ENCODE measurements at regions not wholly inside any gene's neighbourhood (a gene's known extent, or its start where the extent isn't known, plus 50 kb on each side); places are given as distances from the start of the nearest gene placed in this dataset.

DNA sequence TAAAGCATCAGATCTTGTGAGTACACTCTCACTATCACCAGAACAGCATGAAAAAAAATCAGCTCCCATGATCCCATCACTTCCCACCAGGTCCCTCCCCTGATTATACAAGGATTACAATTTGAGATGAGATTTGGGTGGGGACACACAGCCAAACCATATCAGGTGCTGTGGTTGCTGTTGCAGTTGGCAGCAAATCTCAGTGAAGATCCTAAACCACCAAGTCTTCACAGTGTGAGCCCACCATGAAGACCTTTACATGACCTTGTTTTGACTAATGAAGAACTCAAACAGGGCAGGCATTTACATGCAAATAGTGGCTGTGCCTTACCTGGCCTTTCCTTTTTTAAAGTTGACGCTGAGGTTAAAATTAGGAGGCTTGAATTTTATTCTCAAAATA is 242.6 kb downstream of the ACTR3B start:
- Mint-ChIP-seq H3K27me3 (ENCODE audit: low read depth) (no peaks in the 10 kb centered on the region), H3K4me1 (ENCODE audit: low read depth) (no peaks in the 10 kb centered on the region), H3K27ac (no peak overlapping the region), H3K4me3 (no peak overlapping the region), H3K36me3 (ENCODE audit: low read depth) (no peaks in the 10 kb centered on the region), H3K9me3 (peaks cover 15% of the 10 kb centered on the region)
- CTCF ChIA-PET: no interaction called here
- no peak for DNase-seq
- intact Hi-C loops (cut with micrococcal nuclease): no loop called here

DNA sequence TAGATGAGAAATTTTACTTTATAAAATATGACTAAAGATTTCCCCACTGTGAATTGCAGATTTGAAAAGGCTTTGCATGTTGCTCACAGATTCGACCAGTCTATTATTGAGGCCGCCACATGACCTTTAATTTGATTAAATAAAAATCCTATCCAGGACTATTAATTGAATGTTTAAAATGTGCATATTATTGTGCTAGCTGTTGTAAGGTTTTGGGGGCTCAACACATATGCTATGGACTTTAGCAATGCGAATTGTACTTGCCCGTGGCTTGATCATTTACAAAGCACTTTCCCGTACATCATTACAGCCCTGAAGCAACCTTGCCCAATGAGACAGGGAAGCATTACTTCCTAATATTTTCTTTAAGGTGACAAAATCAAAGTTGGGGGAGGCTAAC is 243.0 kb downstream of the ACTR3B start:
- Mint-ChIP-seq H3K27me3 (ENCODE audit: low read depth) (no peaks in the 10 kb centered on the region), H3K4me1 (ENCODE audit: low read depth) (no peaks in the 10 kb centered on the region), H3K9me3 (peaks cover 15% of the 10 kb centered on the region), H3K4me3 (no peak overlapping the region), H3K27ac (no peak overlapping the region), H3K36me3 (ENCODE audit: low read depth) (no peaks in the 10 kb centered on the region)
- DNase-seq: no peak
- intact Hi-C loops (cut with micrococcal nuclease): no loop called here
- CTCF ChIA-PET: no interaction called here

DNA sequence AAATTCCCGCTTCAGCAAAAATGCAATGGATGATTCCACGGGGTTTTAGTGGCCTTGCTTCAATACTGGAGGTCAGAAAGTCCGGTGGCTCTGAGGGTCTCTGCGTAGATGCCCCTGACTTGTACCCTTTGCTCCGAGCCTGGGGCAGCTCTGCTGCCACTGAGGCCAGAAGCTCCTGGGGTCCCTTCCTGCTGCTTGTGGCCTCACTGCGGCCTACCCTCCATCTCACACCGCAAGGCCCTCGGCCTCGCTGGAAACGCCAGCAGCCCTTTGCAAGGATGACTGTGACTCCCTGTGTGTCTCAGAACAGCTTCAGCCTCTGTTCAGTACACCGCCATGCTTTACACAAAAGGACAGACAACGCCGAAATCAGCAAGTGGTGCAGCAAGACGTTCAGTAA is 244.8 kb downstream of the ACTR3B start:
- intact Hi-C loops (cut with micrococcal nuclease): no loop called here
- DNase-seq: no peak
- Mint-ChIP-seq H3K4me3 (no peak overlapping the region), H3K4me1 (ENCODE audit: low read depth) (no peaks in the 10 kb centered on the region), H3K27me3 (ENCODE audit: low read depth) (no peaks in the 10 kb centered on the region), H3K9me3 (peaks cover 15% of the 10 kb centered on the region), H3K36me3 (ENCODE audit: low read depth) (no peaks in the 10 kb centered on the region), H3K27ac (no peak overlapping the region)
- CTCF ChIA-PET: no interaction called here

DNA sequence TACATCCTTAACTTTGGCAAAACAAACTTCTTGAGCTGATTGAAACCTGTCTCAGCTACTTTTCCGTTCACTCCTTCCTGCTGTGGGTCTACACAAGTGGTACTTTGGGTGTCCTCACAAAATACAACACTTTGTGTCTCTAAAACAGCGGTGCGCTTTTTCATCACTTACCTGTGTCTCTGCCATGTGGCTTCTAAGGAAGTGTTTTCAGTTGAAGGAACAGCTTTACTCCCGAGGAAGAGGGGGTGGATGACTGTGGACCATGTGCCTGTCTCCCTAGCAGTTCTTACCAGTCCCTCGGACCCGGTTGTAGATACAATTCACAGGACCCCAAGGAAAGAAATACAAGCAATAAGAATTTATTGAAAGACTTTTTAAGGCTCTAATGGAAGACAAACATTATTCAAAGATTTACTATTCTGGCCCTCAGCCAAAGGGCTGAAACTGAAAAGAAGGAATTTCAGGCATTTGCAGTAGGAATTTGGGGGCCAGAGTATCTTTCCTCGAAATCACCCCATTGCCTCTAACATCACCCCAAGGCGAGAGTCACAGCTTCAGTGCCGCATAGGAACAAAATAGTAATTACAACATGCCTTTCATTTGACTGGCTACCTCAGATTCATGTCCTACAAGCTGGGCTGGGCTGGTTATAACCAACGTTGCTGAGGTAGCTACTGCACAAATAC is 246.3 kb downstream of the ACTR3B start:
- Mint-ChIP-seq H3K27me3 (ENCODE audit: low read depth) (no peaks in the 10 kb centered on the region), H3K4me3 (no peak overlapping the region), H3K27ac (no peak overlapping the region), H3K36me3 (ENCODE audit: low read depth) (no peaks in the 10 kb centered on the region), H3K9me3 (peaks cover 7% of the 10 kb centered on the region), H3K4me1 (ENCODE audit: low read depth) (no peaks in the 10 kb centered on the region)
- intact Hi-C loops (cut with micrococcal nuclease): no loop called here
- no peak for DNase-seq
- CTCF ChIA-PET: no interaction called here

DNA sequence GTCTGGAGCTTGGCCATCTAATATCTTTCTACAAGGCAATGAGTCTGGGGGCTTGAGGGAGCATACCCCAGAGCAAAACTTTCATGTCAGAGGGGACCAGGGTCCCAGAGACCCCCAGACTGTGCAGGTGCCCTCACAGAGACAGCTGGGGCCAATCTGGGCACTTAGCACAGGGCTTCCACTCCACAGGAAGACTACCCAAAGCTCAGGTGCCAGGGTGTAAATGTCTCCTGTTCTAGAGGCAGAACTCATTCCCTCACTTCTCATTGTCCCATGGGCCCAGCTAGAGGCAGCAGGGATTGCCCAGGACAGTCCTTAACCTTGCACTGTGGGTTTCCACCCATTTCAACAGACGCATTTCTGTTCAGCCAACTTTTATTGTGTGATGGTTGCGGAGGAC is 246.9 kb downstream of the ACTR3B start:
- Mint-ChIP-seq H3K9me3 (peaks cover 5% of the 10 kb centered on the region), H3K4me1 (ENCODE audit: low read depth) (no peaks in the 10 kb centered on the region), H3K27me3 (ENCODE audit: low read depth) (no peaks in the 10 kb centered on the region), H3K4me3 (no peak overlapping the region), H3K27ac (no peak overlapping the region), H3K36me3 (ENCODE audit: low read depth) (no peaks in the 10 kb centered on the region)
- intact Hi-C loops (cut with micrococcal nuclease): no loop called here
- CTCF ChIA-PET: no interaction called here
- DNase-seq: no peak

DNA sequence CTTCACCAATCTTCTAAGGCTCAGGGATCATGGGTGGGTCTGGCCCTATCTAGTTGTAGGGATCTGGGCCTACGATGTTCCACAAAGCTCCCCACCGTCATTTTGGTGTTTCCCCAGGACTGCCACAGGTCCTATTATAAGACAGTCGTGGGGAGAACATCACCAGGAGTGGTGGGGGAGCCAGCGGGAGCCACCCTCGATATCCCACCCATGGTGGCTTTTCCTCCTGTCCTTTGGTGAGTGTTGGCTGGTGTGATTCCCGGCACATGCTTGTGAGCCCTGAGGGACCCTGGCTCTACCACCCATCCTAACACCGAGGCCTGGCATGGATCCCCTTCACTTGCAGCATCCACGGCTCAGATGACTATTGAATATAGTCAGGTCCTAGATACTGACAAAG is 247.4 kb downstream of the ACTR3B start:
- no peaks in the 10 kb centered on the region for H3K27me3 Mint-ChIP-seq (ENCODE audit: low read depth)
- CTCF ChIA-PET: no interaction called here
- DNase-seq: no peak
- no peaks in the 10 kb centered on the region for H3K9me3 Mint-ChIP-seq
- no peak overlapping the region for H3K4me3 Mint-ChIP-seq
- intact Hi-C loops (cut with micrococcal nuclease): no loop called here
- H3K36me3 Mint-ChIP-seq (ENCODE audit: low read depth): no peaks in the 10 kb centered on the region
- no peaks in the 10 kb centered on the region for H3K4me1 Mint-ChIP-seq (ENCODE audit: low read depth)
- H3K27ac Mint-ChIP-seq: no peak overlapping the region

DNA sequence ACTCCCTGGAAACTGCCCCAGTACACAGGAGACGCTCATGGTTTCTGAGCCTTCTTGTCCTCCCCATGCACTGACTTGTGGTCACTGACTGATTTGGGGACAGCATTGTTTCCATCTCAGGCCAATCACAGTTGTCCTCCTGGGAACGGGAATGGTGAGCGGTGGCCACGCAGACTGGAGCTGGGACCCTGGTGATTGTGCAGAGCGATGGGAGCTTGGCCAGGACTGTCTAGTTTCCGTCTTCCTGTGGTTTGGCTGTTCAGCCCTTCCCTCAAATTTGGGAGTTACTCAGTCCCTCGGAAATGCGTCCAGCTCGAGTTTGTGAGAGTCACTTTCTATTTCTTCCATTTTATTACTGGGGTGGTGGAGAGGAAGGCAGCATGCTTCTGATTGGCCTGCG is 250.9 kb downstream of the ACTR3B start:
- no peaks in the 10 kb centered on the region for H3K27me3 Mint-ChIP-seq (ENCODE audit: low read depth)
- CTCF ChIA-PET: no interaction called here
- intact Hi-C loops (cut with micrococcal nuclease): no loop called here
- no peaks in the 10 kb centered on the region for H3K4me1 Mint-ChIP-seq (ENCODE audit: low read depth)
- no peak overlapping the region for H3K4me3 Mint-ChIP-seq
- DNase-seq: no peak
- no peak overlapping the region for H3K27ac Mint-ChIP-seq
- no peaks in the 10 kb centered on the region for H3K9me3 Mint-ChIP-seq
- H3K36me3 Mint-ChIP-seq (ENCODE audit: low read depth): no peaks in the 10 kb centered on the region

DNA sequence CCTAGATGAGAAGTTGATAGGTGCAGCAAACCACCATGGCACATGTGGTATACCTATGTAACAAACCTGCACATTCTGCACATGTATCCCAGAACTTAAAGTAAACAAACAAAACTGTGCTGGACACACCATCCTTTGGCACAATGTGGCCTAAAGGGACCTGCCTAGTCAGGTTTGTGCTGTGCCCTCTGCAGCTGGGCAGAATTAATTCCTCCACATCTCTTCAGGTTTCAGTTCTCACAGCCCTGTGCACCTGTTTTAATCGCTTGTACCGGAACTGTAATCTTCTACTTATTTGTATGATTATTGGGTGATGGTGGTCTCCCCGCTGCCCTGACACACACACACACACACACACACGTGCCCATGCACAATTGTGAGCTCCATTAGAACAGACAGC is 252.7 kb downstream of the ACTR3B start:
- no peak for DNase-seq
- Mint-ChIP-seq H3K27me3 (ENCODE audit: low read depth) (no peaks in the 10 kb centered on the region), H3K36me3 (ENCODE audit: low read depth) (no peaks in the 10 kb centered on the region), H3K4me1 (ENCODE audit: low read depth) (no peaks in the 10 kb centered on the region), H3K4me3 (no peak overlapping the region), H3K9me3 (no peaks in the 10 kb centered on the region), H3K27ac (no peak overlapping the region)
- CTCF ChIA-PET: no interaction called here
- intact Hi-C loops (cut with micrococcal nuclease): no loop called here

DNA sequence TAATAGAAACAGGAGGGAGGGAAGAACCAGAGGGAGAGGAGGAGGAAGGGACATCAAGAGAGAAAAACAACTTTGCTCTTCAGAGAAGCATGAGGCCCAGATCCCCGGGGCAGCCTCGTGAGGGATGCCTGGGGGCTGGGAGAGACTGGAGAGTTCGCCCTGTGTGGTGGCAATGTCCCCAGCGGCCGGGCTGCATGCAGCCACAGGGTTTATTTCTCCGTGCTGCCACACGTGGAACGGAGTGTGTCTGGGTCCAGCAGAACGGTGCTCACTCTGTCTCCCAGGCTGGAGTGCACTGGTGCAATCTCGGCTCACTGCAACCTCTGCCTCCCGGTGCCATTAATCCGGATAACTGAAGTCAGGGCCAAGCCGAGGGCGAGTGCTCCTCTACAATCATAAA is 257.7 kb downstream of the ACTR3B start:
- peaks cover 4% of the 10 kb centered on the region for H3K9me3 Mint-ChIP-seq
- H3K36me3 Mint-ChIP-seq (ENCODE audit: low read depth): no peaks in the 10 kb centered on the region
- no peak overlapping the region for H3K4me3 Mint-ChIP-seq
- intact Hi-C loops (cut with micrococcal nuclease): no loop called here
- CTCF ChIA-PET: no interaction called here
- no peak for DNase-seq
- no peaks in the 10 kb centered on the region for H3K27me3 Mint-ChIP-seq (ENCODE audit: low read depth)
- no peak overlapping the region for H3K27ac Mint-ChIP-seq
- H3K4me1 Mint-ChIP-seq (ENCODE audit: low read depth): no peaks in the 10 kb centered on the region

DNA sequence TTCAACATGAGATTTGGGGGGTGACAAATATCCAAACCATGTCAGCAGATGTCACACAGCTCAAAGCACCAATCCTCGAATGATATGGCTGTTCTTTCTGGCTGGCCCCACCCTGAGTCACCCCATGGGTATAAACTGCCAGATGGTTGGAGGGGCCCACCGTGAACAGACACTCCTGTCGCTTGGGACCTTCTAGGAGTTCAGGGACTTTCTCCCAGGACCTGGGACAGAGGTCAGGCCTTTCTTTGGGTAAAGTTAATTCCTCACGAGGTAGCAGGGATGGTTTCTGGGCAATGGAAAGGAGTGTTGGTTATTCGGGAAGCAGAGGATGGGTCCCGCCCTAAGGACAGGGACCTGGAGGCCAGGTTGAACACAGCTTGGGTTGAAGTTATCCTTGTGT is 262.0 kb downstream of the ACTR3B start:
- Mint-ChIP-seq H3K27me3 (ENCODE audit: low read depth) (no peaks in the 10 kb centered on the region), H3K27ac (no peak overlapping the region), H3K4me1 (ENCODE audit: low read depth) (no peaks in the 10 kb centered on the region), H3K9me3 (peaks cover 4% of the 10 kb centered on the region), H3K36me3 (ENCODE audit: low read depth) (no peaks in the 10 kb centered on the region), H3K4me3 (no peak overlapping the region)
- DNase-seq: no peak
- CTCF ChIA-PET: no interaction called here
- intact Hi-C loops (cut with micrococcal nuclease): no loop called here

DNA sequence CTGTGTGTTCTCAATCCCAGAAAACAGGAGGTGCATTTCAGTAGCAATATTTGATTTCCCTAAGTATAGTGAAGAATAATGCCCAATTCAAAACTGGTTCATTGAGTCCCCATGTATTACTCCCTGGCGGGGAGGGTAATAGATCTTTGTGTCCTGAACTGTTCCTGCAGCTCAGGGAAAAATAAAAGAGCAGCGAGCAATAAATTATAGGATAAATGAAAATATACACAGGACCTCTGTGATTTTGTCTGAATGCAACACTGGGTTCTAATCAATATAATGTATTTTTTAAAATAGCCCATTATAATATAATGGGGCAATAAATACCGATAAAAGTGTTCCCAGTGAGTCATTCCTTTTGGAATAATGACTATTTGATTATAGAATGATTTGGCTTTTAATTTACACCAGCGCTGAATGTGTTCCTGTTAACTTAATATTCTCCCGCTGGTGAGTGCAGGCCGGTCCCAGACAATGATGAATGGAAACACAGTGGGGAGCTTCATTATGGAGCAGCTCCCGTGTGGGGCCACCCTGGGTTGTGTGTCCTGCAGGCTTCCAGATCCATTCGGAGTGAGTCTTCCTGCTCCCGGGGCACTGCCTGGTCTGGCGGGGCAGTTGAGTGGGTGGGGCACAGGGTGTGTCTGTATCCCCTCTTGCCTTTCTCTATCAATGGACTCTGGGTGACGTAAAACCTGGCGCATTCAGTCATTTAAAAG is 263.1 kb downstream of the ACTR3B start:
- DNase-seq: no peak
- H3K27ac Mint-ChIP-seq: no peak overlapping the region
- H3K27me3 Mint-ChIP-seq (ENCODE audit: low read depth): no peaks in the 10 kb centered on the region
- H3K36me3 Mint-ChIP-seq (ENCODE audit: low read depth): no peaks in the 10 kb centered on the region
- peaks cover 4% of the 10 kb centered on the region for H3K9me3 Mint-ChIP-seq
- CTCF ChIA-PET: no interaction called here
- intact Hi-C loops (cut with micrococcal nuclease): no loop called here
- H3K4me3 Mint-ChIP-seq: no peak overlapping the region
- H3K4me1 Mint-ChIP-seq (ENCODE audit: low read depth): no peaks in the 10 kb centered on the region

DNA sequence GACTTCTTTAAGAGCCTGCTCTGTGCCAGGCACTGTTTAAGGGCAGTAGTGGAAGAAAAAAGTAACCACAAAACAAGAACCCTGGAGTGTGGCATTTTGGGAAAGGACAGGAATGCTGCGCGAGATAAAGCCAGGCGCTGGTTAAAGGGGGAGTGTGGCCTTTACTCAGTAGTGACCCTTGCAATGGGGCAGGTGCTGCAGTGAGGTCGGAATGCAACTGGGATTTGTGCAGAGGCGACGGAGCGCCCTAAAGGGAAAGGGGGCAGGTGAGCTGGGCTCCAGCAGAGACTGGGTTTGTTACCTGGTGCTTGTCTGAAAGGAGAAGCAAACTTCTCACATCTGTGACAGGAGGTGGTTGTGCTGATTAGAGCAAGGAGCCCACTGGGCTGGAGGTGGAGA is 263.6 kb downstream of the ACTR3B start:
- Mint-ChIP-seq H3K4me1 (ENCODE audit: low read depth) (no peaks in the 10 kb centered on the region), H3K27ac (no peak overlapping the region), H3K36me3 (ENCODE audit: low read depth) (no peaks in the 10 kb centered on the region), H3K4me3 (no peak overlapping the region), H3K27me3 (ENCODE audit: low read depth) (no peaks in the 10 kb centered on the region), H3K9me3 (peaks cover 4% of the 10 kb centered on the region)
- CTCF ChIA-PET: no interaction called here
- intact Hi-C loops (cut with micrococcal nuclease): no loop called here
- no peak for DNase-seq

DNA sequence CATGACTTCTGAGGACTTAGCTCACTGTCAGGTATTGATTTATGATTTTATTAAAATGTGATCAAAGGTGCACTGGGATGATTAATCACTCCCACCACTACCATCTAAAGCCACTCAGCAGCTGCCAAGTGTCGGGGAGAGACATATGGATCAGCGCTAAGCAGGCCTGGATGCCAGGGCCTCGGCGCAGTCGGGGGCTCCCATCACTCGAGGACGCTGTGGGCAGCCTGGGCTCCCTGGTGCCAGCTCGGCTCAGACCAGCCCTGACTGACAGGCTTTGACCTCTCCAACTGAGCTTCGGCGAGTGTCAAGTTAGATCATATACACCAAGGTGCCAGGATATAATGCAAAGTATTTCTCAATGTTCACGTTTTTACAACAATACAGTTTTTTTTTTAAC is 267.7 kb downstream of the ACTR3B start:
- no peak overlapping the region for H3K27ac Mint-ChIP-seq
- no peak for DNase-seq
- CTCF ChIA-PET: no interaction called here
- no peaks in the 10 kb centered on the region for H3K4me1 Mint-ChIP-seq (ENCODE audit: low read depth)
- intact Hi-C loops (cut with micrococcal nuclease): no loop called here
- H3K36me3 Mint-ChIP-seq (ENCODE audit: low read depth): no peaks in the 10 kb centered on the region
- no peaks in the 10 kb centered on the region for H3K9me3 Mint-ChIP-seq
- H3K4me3 Mint-ChIP-seq: no peak overlapping the region
- no peaks in the 10 kb centered on the region for H3K27me3 Mint-ChIP-seq (ENCODE audit: low read depth)

Measured in activated naive CD4-positive, alpha-beta T cell treated with anti-CD3 and anti-CD28 coated beads for 36 hours (primary cell).